ENCODE measurements at regions not wholly inside any gene's neighbourhood (a gene's known extent, or its start where the extent isn't known, plus 50 kb on each side); places are given as distances from the start of the nearest gene placed in this dataset.

DNA sequence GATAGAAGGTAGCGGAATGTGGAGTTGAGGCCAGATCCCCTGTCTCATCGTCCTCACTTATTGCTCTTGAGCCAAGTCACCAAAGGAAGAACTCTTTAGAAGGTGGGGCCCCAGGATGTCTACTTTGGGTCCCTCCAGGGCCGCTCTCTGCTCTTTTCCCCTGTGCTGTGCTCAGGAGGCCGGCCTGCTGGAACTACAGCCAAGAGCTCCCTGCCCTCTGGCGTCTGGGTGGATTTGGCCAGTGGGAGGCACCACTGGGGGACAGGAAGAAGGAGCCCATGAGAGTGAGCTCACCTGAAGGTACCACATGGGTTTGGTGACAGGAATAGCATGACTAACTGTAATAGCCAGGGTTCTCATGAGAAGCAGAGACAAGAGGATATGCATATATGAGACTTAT, 97.7 kb upstream of the FAM180A start:
- TF ChIP-seq, protein P1, sequence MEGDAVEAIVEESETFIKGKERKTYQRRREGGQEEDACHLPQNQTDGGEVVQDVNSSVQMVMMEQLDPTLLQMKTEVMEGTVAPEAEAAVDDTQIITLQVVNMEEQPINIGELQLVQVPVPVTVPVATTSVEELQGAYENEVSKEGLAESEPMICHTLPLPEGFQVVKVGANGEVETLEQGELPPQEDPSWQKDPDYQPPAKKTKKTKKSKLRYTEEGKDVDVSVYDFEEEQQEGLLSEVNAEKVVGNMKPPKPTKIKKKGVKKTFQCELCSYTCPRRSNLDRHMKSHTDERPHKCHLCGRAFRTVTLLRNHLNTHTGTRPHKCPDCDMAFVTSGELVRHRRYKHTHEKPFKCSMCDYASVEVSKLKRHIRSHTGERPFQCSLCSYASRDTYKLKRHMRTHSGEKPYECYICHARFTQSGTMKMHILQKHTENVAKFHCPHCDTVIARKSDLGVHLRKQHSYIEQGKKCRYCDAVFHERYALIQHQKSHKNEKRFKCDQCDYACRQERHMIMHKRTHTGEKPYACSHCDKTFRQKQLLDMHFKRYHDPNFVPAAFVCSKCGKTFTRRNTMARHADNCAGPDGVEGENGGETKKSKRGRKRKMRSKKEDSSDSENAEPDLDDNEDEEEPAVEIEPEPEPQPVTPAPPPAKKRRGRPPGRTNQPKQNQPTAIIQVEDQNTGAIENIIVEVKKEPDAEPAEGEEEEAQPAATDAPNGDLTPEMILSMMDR (conservative IDR thresholded peaks at IDR 0.05 in 1 of 2, IDR thresholded peaks at IDR 0.05 in 1 of 2; ENCODE audit: low read depth in 1 of 2, low read length in 2 of 2), result no peak
- TF ChIP-seq EZH2 (IDR thresholded peaks at IDR 0.05; ENCODE audit: low read length, missing control alignments), result no peak

Measured in fibroblast of lung (primary cell).